ENCODE measurements at regions not wholly inside any gene's neighbourhood (a gene's known extent, or its start where the extent isn't known, plus 50 kb on each side); places are given as distances from the start of the nearest gene placed in this dataset.
"Not testable (repeated sequence)": the region's sequence is repeated elsewhere in the genome, so short reads cannot be mapped to it uniquely, and the experiment has no call there.

DNA sequence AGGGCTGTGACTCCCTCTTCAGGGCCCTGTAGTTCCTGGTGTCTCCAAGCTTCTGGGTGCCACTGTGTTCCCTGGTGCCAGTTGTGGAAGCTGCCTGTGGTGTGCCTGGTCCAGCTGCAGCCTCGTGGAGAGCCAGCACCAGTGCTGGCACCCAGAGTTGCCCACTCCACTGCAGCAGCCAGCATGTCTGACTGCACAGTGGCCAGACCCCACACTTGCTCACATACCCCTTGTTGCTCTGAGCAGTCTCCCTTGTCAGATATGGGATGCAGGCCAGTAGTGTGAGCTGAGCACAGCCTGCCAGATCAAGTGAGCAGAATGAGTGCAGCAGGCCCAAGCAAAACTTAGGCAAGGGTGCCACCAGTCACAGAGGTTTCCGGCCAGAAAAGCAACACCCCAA is 108.6 kb downstream of the ZMAT1 start:
- DNase-seq (ENCODE audit: low read depth), result no peak

DNA sequence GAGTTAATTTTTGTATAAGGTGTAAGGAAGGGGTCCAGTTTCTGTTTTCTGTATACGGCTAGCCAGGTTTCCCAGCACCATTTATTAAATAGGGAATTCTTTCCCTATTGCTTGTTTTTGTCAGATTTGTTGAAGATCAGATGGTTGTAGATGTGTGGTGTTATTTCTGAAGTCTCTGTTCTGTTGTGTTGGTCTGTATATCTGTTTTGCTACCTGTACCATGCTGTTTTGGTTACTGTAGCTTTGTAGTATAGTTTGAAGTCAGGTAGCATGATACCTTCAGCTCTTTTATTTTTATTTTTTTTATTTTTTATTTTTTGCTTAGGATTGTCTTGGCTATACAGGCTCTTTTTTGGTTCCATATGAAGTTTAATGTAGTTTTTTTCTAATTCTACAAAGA is 114.1 kb downstream of the ZMAT1 start:
- DNase-seq (ENCODE audit: low read depth), result not testable (repeated sequence)

DNA sequence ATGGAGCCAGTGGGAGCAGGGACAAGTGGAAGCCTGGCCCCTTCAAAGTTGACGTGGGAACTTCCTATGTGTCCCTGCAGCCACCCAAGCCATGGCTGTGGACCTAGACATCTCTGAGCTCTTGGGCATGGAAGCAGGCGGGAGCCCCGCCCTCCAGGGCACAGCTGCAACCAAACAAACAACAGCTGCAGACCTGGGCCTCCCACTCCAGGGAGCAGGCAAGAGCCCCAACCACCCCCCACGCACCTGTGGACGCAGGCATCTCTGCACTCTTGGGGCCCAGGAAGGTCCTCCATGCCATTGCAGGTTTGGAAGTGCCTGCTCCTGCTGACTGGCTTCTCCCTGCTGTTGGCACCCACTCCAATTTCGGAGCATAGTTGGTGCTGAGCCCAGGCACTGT is 118.6 kb downstream of the ZMAT1 start:
- DNase-seq (ENCODE audit: low read depth), result no peak

DNA sequence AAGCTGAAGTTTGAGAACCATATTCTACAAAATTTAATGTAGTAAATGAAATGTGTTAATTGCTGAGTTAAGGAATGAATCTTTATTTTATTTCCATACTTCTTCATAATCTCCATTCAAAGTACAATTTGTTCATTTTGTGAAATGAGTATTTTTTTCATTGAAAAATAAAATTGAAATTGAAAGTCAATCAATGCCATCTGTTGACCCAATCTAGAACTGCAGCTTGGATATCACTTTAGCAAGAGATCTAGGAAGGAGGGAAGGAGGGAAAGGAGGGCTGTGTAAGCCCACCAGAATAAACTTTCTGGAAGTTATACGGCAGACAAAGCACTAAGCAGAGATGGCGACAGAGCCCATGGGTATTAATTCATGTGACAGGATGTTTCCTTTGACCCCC is 128.4 kb downstream of the ZMAT1 start:
- no peak for DNase-seq (ENCODE audit: low read depth)

DNA sequence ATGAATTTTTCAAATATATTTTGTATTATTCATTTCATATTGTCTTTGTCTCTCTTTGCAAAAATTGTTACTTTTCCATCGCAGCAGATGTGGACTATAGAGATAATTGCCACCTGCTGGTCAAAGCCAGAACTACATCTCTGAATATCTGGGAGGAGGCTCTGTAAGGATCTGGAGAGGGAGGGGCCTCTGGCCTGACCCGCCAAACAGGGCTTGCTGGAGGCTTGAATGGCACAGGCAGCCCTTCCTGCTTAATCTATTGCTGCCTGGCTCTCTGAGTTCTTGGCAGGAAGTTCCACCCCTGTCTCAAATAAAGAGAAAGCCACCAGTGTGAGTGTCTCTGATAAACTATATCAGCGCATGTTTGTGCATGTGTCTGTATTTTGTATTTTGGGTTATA is 132.4 kb downstream of the ZMAT1 start:
- DNase-seq (ENCODE audit: low read depth), result peak; percentile 80

DNA sequence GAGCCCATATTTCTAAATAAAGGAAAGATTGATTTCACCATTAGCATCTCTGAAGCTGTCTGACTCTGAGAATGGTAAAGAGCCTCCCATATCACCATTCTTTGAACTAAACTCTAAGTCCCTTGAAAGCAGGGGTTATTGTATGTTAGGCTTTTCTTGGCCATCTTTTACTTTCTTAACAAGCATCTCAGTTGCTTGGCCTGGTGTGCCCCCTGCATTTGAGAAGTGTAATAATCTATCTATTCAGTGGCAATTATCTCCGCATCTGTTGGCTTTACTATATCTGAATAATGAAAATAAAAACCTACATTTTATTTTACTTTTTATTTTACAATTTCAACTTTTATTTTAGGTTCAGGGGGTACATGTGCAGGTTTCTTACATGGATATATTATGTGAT is 128.3 kb upstream of the ARMCX2 start:
- DNase-seq (ENCODE audit: low read depth), result no peak

DNA sequence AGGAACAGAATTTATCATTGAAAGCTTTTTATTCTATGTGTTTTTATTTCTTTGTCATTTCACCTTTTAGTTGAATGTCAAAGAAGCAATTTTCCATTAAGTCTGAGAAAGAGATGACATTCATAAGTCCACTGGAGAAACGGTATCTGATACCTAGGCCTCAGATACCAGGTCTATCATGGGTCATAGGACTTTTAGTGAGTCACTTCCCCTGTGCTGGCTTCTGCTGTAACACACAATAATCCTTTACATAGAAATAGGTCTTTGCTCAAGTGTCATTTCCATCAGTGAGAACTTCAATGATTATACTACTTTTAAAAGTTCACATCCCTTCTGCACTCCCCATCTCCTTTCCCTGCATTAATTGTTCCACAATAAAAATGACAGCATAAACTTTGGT is 125.5 kb upstream of the ARMCX2 start:
- DNase-seq (ENCODE audit: low read depth), result no peak

DNA sequence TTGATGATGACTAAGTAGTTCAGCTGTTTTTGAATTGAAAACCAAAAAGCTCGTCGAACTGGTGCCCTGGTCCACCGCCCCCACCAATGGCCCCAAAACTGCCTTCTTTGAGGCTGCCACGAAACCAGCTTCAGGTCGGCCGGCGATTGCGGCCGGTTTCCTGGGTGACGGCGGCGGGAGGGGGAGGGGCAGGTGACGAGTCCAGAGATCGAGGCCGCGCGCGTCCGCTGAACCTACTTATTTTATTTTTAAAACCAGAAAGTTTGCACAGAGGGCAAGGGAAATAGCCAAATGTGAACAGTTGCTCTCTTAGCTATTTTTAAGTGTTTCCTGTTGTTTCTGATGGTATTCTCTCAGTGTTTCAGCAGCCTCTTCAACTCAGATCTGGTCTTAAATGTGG is 120.8 kb upstream of the ARMCX2 start:
- DNase-seq (ENCODE audit: low read depth), result not testable (repeated sequence)

DNA sequence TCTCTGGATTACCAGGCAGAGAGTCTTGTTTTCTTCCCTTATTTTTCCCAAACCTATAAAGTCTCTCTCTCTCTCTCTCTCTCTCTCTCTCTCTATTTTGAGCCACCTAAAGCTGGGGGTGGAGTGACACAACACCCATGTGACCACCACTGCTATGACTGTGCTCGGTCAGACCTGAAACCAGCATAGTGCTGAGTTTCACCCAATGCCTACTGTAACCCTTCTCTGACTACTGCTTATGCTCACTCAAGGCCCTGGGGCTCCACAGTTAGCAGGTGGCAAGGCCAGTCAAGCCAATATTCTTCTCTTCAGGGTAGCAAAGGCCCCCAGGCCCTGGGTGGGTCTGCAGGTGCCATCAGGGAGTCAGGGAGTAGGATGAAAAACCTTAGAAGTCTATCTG is 114.7 kb upstream of the ARMCX2 start:
- DNase-seq (ENCODE audit: low read depth), result no peak

DNA sequence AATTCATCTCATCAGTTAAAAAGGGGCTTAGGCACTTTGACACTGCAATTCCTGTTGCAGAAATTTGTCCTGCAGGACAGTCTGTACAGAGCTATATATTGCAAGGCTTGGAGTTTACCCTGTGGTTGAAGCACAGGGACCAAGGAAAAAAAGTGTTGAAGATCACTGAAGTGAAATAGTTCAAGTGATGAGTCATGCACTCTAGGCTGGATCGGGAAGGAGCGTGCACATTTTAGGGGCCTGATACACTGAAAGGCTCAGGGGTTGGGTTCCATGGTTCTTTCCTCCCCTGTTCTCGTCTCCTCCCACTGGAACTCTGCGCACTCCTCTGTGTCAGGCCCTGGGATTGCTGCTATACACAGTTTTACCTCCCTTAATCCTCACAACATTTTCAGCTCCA is 104.9 kb upstream of the ARMCX2 start:
- no peak for DNase-seq (ENCODE audit: low read depth)

DNA sequence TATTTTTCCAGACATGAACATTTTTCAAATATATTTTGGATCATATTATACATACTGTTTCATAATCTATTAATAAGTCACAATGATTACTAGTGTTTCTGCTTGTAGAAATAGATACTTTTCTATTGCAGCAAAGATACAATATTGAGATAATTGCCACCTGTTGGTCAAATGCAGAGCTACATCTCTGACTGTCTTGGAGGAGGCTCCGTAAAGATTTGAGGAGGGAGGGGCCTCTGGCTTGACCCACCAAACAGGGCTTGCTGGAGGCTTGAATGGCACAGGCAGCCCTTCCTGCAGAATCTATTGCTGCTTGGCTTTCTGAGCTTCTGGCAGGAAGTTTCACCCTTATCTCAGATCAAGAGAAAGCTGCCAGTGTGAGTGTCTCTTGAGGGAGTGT is 99.3 kb upstream of the ARMCX2 start:
- peak; percentile 5 for DNase-seq (ENCODE audit: low read depth)

DNA sequence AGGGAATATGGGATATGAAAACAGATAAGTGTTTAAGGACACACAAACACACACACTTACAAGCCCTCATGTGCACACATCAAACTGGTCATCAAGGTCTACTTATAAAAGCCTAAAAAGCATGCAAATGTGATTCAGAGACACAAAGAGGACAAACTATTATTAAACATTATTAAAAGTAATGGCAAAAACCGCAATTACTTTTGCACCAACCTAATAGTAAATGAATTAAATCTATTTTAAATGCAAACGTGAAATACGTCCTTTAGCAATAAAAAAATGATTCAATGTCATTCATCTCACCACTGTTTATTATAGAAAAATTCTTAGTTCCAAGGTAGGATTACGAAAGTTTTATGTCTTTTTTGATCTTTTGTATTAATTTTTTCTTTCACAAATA is 91.1 kb upstream of the ARMCX2 start:
- no peak for DNase-seq (ENCODE audit: low read depth)

DNA sequence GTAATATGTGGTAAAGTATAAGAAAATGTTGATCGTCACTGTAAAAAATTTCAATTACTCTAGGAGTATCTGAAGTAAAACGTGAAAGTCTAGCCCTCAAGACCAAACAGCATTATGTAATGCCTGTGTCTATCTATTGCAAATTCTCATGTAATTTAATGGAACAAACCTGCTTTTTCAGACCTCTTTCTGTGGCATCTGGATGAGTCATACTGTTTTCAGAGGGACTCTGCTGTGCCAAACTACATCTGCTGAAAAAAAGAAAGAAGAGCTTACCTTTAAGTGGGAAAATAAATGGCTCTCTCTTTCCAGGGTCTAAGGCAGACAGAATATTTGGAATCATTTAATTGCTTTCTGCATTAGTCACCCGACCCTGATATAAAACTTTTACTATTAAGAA is 89.8 kb upstream of the ARMCX2 start:
- no peak for DNase-seq (ENCODE audit: low read depth)

DNA sequence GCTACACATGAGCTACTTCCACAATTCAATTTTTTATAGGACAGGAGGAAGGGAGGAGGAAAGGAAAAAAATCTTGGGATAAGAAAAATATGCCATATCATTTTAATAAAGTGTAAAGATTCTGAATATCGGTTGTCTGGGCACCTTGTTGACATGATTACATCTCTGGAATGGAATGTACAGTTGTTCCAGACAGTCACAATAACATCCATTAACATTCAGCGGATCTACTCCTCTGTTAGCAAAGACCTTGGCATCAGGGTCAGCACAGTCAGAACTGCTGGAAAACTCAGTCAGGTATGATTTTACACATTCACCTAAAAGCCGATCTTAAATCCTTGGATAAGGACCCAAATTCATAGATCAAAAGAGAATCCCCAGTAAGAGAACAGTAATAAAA is 85.4 kb upstream of the ARMCX2 start:
- no peak for DNase-seq (ENCODE audit: low read depth)

DNA sequence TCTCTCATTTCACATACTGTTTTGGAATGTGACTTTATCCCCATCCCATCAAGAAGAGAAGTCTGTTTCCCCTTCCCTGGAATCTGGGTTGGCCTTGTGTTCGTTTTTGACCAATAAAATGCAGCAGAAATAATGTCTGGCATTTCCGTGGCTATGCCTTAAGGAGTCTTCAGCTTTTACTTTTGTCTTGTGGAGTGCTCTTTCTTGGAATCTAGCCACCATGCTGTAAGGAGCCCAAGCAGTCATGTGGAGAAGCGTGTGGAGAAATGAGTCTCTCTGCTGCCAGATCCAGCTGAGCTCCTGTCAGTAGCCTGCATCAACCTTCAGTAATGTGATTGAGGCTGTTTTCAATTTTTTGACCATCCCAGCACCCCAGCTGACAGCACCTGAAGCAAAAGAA is 84.4 kb upstream of the ARMCX2 start:
- DNase-seq (ENCODE audit: low read depth), result no peak

DNA sequence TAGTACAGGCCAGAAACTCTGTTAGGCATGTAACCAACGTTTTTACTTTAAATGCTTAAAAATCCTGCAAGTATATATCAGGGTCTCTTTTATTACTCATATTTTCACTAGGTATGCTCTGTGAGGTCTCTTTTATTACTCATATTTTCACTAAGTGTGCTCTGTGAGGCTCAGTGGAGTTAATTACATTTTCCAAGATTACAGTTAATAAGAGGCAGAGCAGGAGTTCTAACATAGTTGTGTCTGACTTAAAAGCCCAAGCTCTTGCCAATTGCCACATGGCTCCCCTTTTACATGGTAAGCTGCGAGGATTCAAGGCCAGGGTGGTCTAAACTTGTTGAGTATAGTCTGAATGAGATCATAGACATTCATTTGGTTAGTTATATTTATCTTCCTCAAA is 81.0 kb upstream of the ARMCX2 start:
- no peak for DNase-seq (ENCODE audit: low read depth)

DNA sequence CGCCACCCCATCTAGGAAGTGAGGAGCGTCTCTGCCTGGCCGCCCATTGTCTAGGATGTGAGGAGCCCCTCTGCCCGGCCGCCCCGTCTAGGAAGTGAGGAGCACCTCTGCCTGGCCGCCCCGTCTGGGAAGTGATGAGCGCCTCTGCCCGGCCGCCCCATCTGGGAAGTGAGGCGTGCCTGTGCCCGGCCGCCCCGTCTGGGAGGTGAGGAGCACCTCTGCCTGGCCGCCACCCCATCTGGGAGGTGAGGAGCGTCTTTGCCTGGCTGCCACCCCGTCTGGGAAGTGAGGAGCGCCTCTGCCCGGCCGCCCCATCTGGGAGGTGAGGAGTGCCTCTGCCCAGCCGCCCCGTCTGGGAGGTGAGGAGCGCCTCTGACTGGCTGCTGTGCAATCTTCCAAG is 79.2 kb upstream of the ARMCX2 start:
- not testable (repeated sequence) for DNase-seq (ENCODE audit: low read depth)

DNA sequence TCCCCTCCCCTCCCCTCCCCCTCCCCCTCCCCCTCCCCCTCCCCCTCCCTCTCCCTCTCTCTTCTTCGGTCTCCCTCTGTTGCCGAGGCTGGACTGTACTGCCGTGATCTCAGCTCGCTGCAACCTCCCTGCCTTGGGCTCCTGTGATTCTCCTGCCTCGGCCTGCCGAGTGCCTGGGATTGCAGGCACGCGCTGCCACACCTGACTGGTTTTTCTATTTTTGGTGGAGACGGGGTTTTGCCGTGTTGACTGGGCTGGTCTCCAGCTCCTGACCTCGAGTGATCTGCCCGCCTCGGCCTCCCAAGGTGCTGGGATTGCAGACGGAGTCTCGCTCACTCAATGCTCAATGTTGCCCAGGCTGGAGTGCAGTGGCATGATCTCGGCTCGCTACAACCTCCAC is 78.8 kb upstream of the ARMCX2 start:
- not testable (repeated sequence) for DNase-seq (ENCODE audit: low read depth)

DNA sequence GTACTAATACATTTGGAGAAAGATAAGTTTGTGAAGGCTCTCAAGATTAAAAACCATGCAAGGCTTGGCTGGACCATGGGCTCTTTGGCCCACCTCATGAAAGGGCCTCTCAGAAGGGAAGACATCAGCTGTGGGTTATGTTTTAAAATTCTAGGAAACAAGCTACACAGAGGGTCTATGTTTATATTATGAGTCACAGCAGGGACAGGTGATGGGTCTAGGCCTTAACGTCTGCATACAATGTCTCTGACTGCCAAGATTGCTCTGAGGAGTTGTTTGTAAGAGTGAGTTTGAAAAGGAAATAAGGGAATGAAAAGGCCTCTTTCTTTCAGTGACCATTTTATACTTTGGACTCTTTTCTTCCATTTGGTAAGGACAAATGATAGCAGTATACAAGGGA is 77.0 kb upstream of the ARMCX2 start:
- no peak for DNase-seq (ENCODE audit: low read depth)

DNA sequence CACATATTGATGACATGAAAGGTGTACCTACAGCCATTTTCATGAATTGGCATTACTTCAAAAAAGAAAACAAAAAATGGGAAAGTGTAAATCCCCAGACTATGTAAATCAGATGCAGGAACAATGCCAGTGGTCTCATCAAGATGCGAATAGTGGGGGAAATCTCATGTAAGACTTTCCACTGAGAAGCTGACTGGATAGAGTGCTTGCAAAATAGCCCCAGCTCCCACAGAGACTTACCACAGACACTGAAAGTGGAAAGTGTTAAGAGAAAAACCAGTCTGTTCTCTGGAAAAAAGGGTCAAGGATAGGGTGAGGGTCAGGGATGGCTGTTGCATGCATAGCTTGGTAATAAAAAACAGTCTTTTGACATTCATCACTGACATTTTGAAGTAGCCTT is 73.2 kb upstream of the ARMCX2 start:
- DNase-seq (ENCODE audit: low read depth), result no peak

DNA sequence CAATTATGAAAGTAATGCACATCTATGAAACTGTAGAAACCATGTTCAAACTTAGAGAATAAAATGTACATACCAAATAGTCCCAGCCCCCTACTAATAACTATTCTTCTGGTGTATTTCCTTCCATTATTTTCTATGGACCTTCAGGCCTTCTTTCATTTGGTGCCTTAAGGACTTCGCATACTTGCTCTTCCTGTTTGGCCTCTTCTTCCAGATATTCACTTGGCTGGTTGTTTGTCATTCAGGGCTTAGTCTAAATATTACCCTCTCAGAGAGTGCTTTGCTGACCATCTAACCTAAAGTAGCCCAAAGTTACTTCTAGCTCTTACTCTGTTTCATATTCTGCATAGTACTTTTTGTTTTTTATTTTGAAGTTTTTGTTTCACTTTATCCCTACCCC is 70.3 kb upstream of the ARMCX2 start:
- DNase-seq (ENCODE audit: low read depth), result no peak

Data from fibroblast of the conjunctiva (primary cell).